Tibial nerve (tissue), 4 donors: ENCODE measurements at regions not wholly inside any gene's neighbourhood (a gene's known extent, or its start where the extent isn't known, plus 50 kb on each side); places are given as distances from the start of the nearest gene placed in this dataset.
"Not testable (repeated sequence)": the region's sequence is repeated elsewhere in the genome, so short reads cannot be mapped to it uniquely, and the experiment has no call there.

Experiments used
- DNase-seq, 2 donors: peaks; one replicate each; pipeline ENCODE4 v3.0.0-alpha.2; 2019; ENCODE audit warnings: low spot score in 2 of 2
- H3K27ac ChIP-seq, 4 donors: fragments of 200-600 bp; sonication (generic) in 3 of 4; one replicate each; pipeline ENCODE4 v1.5.1; 2017 to 2019; ENCODE audit warnings: mild to moderate bottlenecking in 1 of 4
- H3K27me3 ChIP-seq, 2 donors: fragments of 200-600 bp; sonication (generic) in 1 of 2; one replicate each; pipeline versions ENCODE4 v1.5.1 to v1.6.0; 2017 to 2019
- H3K36me3 ChIP-seq, 3 donors: fragments of 200-600 bp; sonication (generic); one replicate each; pipeline ENCODE4 v1.5.1; 2018 to 2019
- H3K4me1 ChIP-seq, 4 donors: fragments of 200-600 bp; sonication (generic) in 3 of 4; one replicate each; pipeline ENCODE4 v1.5.1; 2017 to 2019
- H3K4me3 ChIP-seq, 4 donors: fragments of 200-600 bp; sonication (generic) in 3 of 4; one replicate each; pipeline ENCODE4 v1.5.1; 2017 to 2019; ENCODE audit warnings: mild to moderate bottlenecking in 1 of 4, moderate library complexity in 1 of 4
- H3K9me3 ChIP-seq, 4 donors: fragments of 200-600 bp; sonication (generic) in 3 of 4; one replicate each; pipeline ENCODE4 v1.5.1; 2017 to 2019
- EP300 ChIP-seq, 2 donors: sonication (generic); formaldehyde crosslinking; IDR thresholded peaks; one replicate each; pipeline ENCODE4 v1.6.1; 2017; ENCODE audit warnings: antibody characterized with exemption in 2 of 2, mild to moderate bottlenecking in 1 of 2
- POLR2A ChIP-seq, 2 donors: fragments of 450-650 bp; IDR thresholded peaks; one replicate each; pipeline ENCODE4 v1.6.1; 2017; ENCODE audit warnings: antibody characterized with exemption in 2 of 2, mild to moderate bottlenecking in 2 of 2, moderate library complexity in 2 of 2
- WGBS, 2 donors: methylation state at CpG; one replicate each; pipeline ENCODE4 v1.1.5; 2018; 5-methylcytosine and 5-hydroxymethylcytosine counted together
- TF ChIP-seq, protein P1 (sequence below), 5 experiments: fragments of 200-600 bp in 3 of 5; fragments of 450-650 bp in 2 of 5; sonication (generic) in 3 of 5; IDR thresholded peaks; one replicate each; pipeline ENCODE4 v1.5.1; 2016 to 2019; ENCODE audit warnings: antibody characterized with exemption in 5 of 5, mild to moderate bottlenecking in 3 of 5, moderate library complexity in 2 of 5

- no peak for DNase-seq
- 80% methylated on average over 1 of the region's 2 CpGs; no CpG with 5 or more reads in 1 of the 2 donors for WGBS, 2 donors
Observed at GRCh38 chrY:7781501-7781900, 869.9 kb upstream of the AMELY start.

DNA sequence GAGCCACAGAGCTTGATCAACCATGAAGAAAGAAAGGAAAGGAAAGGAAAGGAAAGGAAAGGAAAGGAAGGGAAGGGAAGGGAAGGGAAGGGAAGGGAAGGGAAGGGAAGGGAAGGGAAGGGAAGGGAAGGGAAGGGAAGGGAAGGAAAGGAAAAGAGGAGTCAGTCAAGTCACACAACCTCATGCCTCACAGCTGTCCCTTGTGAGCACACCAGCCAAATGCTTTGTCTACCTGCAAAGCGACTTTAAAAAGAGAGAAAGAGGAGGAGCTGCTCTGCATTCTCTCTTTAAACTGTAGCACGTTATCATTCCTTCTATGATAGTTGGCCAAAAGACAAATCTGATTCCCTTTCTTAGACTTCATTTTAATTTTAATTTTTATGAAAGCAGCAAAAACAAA is 863.9 kb upstream of the AMELY start:
- H3K27me3 ChIP-seq, H3K4me3 ChIP-seq, H3K4me1 ChIP-seq, H3K36me3 ChIP-seq, H3K9me3 ChIP-seq, H3K27ac ChIP-seq, DNase-seq: not testable (repeated sequence)
- 75% methylated on average over 1 of the region's 2 CpGs; no CpG with 5 or more reads in 1 of the 2 donors for WGBS, 2 donors

More at GRCh38 chrY:7781501-7781900, 869.9 kb upstream of the AMELY start:
- Histone ChIP-seq H3K27ac (no peak overlapping the region), H3K36me3 (no peaks in the 10 kb centered on the region), H3K4me3 (no peak overlapping the region), H3K27me3 (no peaks in the 10 kb centered on the region), H3K9me3 (no peaks in the 10 kb centered on the region), H3K4me1 (no peaks in the 10 kb centered on the region)
- no peak for TF ChIP-seq EP300 (IDR thresholded peaks at IDR 0.05)
- TF ChIP-seq, protein P1, sequence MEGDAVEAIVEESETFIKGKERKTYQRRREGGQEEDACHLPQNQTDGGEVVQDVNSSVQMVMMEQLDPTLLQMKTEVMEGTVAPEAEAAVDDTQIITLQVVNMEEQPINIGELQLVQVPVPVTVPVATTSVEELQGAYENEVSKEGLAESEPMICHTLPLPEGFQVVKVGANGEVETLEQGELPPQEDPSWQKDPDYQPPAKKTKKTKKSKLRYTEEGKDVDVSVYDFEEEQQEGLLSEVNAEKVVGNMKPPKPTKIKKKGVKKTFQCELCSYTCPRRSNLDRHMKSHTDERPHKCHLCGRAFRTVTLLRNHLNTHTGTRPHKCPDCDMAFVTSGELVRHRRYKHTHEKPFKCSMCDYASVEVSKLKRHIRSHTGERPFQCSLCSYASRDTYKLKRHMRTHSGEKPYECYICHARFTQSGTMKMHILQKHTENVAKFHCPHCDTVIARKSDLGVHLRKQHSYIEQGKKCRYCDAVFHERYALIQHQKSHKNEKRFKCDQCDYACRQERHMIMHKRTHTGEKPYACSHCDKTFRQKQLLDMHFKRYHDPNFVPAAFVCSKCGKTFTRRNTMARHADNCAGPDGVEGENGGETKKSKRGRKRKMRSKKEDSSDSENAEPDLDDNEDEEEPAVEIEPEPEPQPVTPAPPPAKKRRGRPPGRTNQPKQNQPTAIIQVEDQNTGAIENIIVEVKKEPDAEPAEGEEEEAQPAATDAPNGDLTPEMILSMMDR (IDR thresholded peaks at IDR 0.05), result no peak
- no peak for TF ChIP-seq POLR2A (IDR thresholded peaks at IDR 0.05)

DNA sequence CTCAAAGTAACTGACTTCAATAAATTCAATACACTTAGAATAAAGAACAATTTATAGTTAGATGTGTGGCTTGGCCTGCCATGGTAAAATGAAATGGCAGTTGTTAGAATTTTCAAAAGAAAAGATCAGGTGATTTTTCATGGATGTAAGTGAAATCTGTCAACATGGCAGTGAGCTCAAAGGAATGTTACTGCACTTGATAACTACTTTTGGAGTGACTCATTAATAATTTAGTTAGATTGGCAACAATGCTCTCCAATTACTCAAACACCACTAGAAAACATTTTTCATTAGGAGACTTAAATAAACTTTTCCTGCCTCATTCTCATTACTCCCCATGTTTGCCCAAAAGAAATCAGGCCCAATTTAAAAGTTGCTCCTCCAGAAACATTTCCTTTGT is 860.2 kb upstream of the AMELY start:
- H3K9me3 ChIP-seq, result no peaks in the 10 kb centered on the region
- no peaks in the 10 kb centered on the region for H3K36me3 ChIP-seq
- no peaks in the 10 kb centered on the region for H3K27me3 ChIP-seq
- H3K4me1 ChIP-seq, result no peaks in the 10 kb centered on the region
- DNase-seq, result no peak
- no peak overlapping the region for H3K27ac ChIP-seq
- no peak for TF ChIP-seq EP300 (IDR thresholded peaks at IDR 0.05)
- TF ChIP-seq POLR2A (IDR thresholded peaks at IDR 0.05), result no peak
- TF ChIP-seq, protein P1 (IDR thresholded peaks at IDR 0.05), result no peak
- H3K4me3 ChIP-seq, result no peak overlapping the region

- TF ChIP-seq POLR2A (IDR thresholded peaks at IDR 0.05) (no peak), EP300 (IDR thresholded peaks at IDR 0.05) (no peak)
- TF ChIP-seq, protein P1 (IDR thresholded peaks at IDR 0.05), result no peak
- WGBS, 2 donors, result 100% methylated on average over 1 of the region's 1 CpG; no CpG with 5 or more reads in 1 of the 2 donors
- DNase-seq, result no peak
- Histone ChIP-seq H3K9me3 (no peaks in the 10 kb centered on the region), H3K36me3 (no peaks in the 10 kb centered on the region), H3K4me3 (no peak overlapping the region), H3K27ac (no peak overlapping the region), H3K27me3 (no peaks in the 10 kb centered on the region), H3K4me1 (no peaks in the 10 kb centered on the region)
Observed at GRCh38 chrY:7769790-7770375, 858.3 kb upstream of the AMELY start.

DNA sequence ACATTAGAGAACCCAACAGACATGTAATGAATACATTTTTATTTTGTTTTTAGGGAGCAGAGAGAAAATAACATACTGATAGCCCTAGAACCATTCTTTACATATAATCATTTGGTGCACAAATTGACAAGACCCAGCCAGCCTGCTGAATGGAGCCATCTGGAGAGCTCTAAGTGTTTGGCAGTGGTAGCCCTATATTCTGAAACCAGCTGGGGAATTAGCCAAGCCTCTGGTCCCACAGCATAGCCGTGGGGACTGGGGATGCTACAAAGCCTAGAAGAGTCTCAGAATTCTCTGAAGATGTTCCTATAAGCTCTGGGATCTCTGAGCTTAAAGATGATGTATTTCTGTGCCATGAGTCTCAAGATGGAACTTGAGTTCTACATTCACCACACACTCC is 857.3 kb upstream of the AMELY start:
- H3K4me3 ChIP-seq, result no peak overlapping the region
- no peaks in the 10 kb centered on the region for H3K27me3 ChIP-seq
- DNase-seq, result no peak
- no peaks in the 10 kb centered on the region for H3K4me1 ChIP-seq
- H3K36me3 ChIP-seq, result no peaks in the 10 kb centered on the region
- TF ChIP-seq EP300 (IDR thresholded peaks at IDR 0.05), result no peak
- TF ChIP-seq, protein P1 (IDR thresholded peaks at IDR 0.05), result no peak
- TF ChIP-seq POLR2A (IDR thresholded peaks at IDR 0.05), result no peak
- 25% methylated on average over 1 of the region's 1 CpG; no CpG with 5 or more reads in 1 of the 2 donors for WGBS, 2 donors
- H3K9me3 ChIP-seq, result no peaks in the 10 kb centered on the region
- H3K27ac ChIP-seq, result no peak overlapping the region

GRCh38 chrY:7753711-7754110 is 842.2 kb upstream of the AMELY start:
- no peak for DNase-seq
- H3K36me3 ChIP-seq, result no peaks in the 10 kb centered on the region
- 89% methylated on average over 2 of the region's 2 CpGs; no CpG with 5 or more reads in 1 of the 2 donors for WGBS, 2 donors
- TF ChIP-seq, protein P1 (IDR thresholded peaks at IDR 0.05), result no peak
- TF ChIP-seq EP300 (IDR thresholded peaks at IDR 0.05) (no peak), POLR2A (IDR thresholded peaks at IDR 0.05) (no peak)
- H3K4me3 ChIP-seq, result no peak overlapping the region
- H3K4me1 ChIP-seq, result no peaks in the 10 kb centered on the region
- H3K9me3 ChIP-seq, result no peaks in the 10 kb centered on the region
- H3K27ac ChIP-seq, result no peak overlapping the region
- H3K27me3 ChIP-seq, result no peaks in the 10 kb centered on the region
